GM23338 (cell line): ENCODE measurements at regions not wholly inside any gene's neighbourhood (a gene's known extent, or its start where the extent isn't known, plus 50 kb on each side); places are given as distances from the start of the nearest gene placed in this dataset.

Experiments used
- ATAC-seq: fragments of 200-7000 bp; cut with Tn5 transposase; 3 replicates; pipeline ENCODE4 v1.9.1; 2020
- DNase-seq: peaks from one replicate; pipeline ENCODE4 v3.0.0-alpha.2; 2015; ENCODE audit warnings: low spot score
- H2AFZ ChIP-seq: fragments of 200-600 bp; sonication (generic); 2 replicates; pipeline ENCODE4 v1.8.0; 2016; ENCODE audit warnings: antibody characterized with exemption, mild to moderate bottlenecking, moderate library complexity
- H3F3A ChIP-seq: fragments of 200-600 bp; sonication (generic); replicated peaks from 2 replicates; pipeline ENCODE4 v1.8.0; 2017; ENCODE audit warnings: antibody characterized with exemption, mixed run types, low read depth
- H3K27ac ChIP-seq: fragments of 200-600 bp; sonication (generic); 2 replicates; pipeline ENCODE4 v1.6.1; 2016; ENCODE audit warnings: low read depth
- H3K27me3 ChIP-seq: fragments of 200-600 bp; sonication (generic); 2 replicates; pipeline ENCODE4 v1.8.0; 2016; ENCODE audit warnings: mild to moderate bottlenecking, mixed run types, moderate library complexity; ENCODE audit not compliant: insufficient read depth
- H3K36me3 ChIP-seq: fragments of 200-600 bp; sonication (generic); 2 replicates; pipeline ENCODE4 v1.8.0; 2016; ENCODE audit warnings: mild to moderate bottlenecking; ENCODE audit not compliant: insufficient read depth
- H3K4me1 ChIP-seq: fragments of 200-600 bp; sonication (generic); 2 replicates; pipeline ENCODE4 v1.8.0; 2016; ENCODE audit warnings: mild to moderate bottlenecking, moderate library complexity; ENCODE audit not compliant: insufficient read depth
- H3K4me2 ChIP-seq: fragments of 200-600 bp; sonication (generic); 2 replicates; pipeline ENCODE4 v1.7.1; 2017; ENCODE audit warnings: mixed run types
- H3K4me3 ChIP-seq: fragments of 200-600 bp; sonication (generic); 2 replicates; pipeline ENCODE4 v1.6.1; 2016; ENCODE audit warnings: mixed run types
- H3K79me2 ChIP-seq: fragments of 200-600 bp; sonication (generic); replicated peaks from 2 replicates; pipeline ENCODE4 v1.8.0; 2017; ENCODE audit warnings: mild to moderate bottlenecking; ENCODE audit not compliant: insufficient read depth
- H3K9me2 ChIP-seq: fragments of 200-600 bp; sonication (generic); 2 replicates; pipeline ENCODE4 v1.8.0; 2017; ENCODE audit not compliant: insufficient read depth
- H4K20me1 ChIP-seq: fragments of 200-600 bp; sonication (generic); replicated peaks from 2 replicates; pipeline ENCODE4 v1.8.0; 2017; ENCODE audit warnings: mild to moderate bottlenecking; ENCODE audit not compliant: insufficient read depth
- H3K27ac Mint-ChIP-seq: 2 replicates; pipeline ENCODE4 v1.8.0; 2020; ENCODE audit warnings: inconsistent platforms, mild to moderate bottlenecking, moderate library complexity, mixed read lengths
- H3K27me3 Mint-ChIP-seq: 3 replicates; pipeline ENCODE4 v1.8.0; 2022; ENCODE audit warnings: low read depth, mild to moderate bottlenecking, moderate library complexity, mixed read lengths, inconsistent platforms; ENCODE audit not compliant: insufficient read depth, poor library complexity
- H3K36me3 Mint-ChIP-seq: 3 replicates; pipeline ENCODE4 v1.8.0; 2021; ENCODE audit warnings: low read depth, mild to moderate bottlenecking, inconsistent platforms, moderate library complexity, mixed read lengths
- H3K4me1 Mint-ChIP-seq: 3 replicates; pipeline ENCODE4 v1.8.0; 2020; ENCODE audit warnings: mild to moderate bottlenecking, inconsistent platforms, mixed read lengths
- H3K4me3 Mint-ChIP-seq: 3 replicates; pipeline ENCODE4 v1.8.0; 2021; ENCODE audit warnings: moderate library complexity, mild to moderate bottlenecking, inconsistent platforms, mixed read lengths
- H3K9me3 Mint-ChIP-seq: 3 replicates; pipeline ENCODE4 v1.8.0; 2020; ENCODE audit warnings: moderate library complexity, mild to moderate bottlenecking, inconsistent platforms, mixed read lengths
- EZH2phosphoT487 ChIP-seq: fragments of 200-600 bp; sonication (generic); IDR thresholded peaks from one replicate; pipeline ENCODE4 v1.8.1; 2018; ENCODE audit warnings: antibody characterized with exemption; ENCODE audit not compliant: unreplicated experiment
- JUNB ChIP-seq: IDR thresholded peaks from one replicate; pipeline ENCODE4 v1.6.1; 2016; ENCODE audit warnings: antibody characterized with exemption; ENCODE audit not compliant: unreplicated experiment
- STAT1 ChIP-seq: IDR thresholded peaks from one replicate; pipeline ENCODE4 v1.6.1; 2016; ENCODE audit warnings: antibody characterized with exemption; ENCODE audit not compliant: unreplicated experiment
- TF ChIP-seq, protein P1 (sequence below): IDR thresholded peaks from one replicate; pipeline ENCODE4 v1.6.1; 2018; ENCODE audit warnings: antibody characterized with exemption; ENCODE audit not compliant: unreplicated experiment
- TF ChIP-seq, protein P2 (sequence below): fragments of 250-450 bp; sonication (Bioruptor Pico); IDR thresholded peaks from 2 replicates; pipeline ENCODE4 v1.5.0; 2020; ENCODE audit warnings: mild to moderate bottlenecking, moderate library complexity
- TF ChIP-seq, protein P3 (sequence below), 2 experiments: fragments of 200-600 bp in 1 of 2; sonication (generic) in 1 of 2; conservative IDR thresholded peaks; 2 replicates each; pipeline versions ENCODE4 v1.5.1 to v1.6.1; 2016 to 2017; ENCODE audit warnings: antibody characterized with exemption in 2 of 2, low read depth in 2 of 2, mild to moderate bottlenecking in 2 of 2, moderate library complexity in 1 of 2
- TF ChIP-seq, protein P4 (sequence below): IDR thresholded peaks from 2 replicates; pipeline ENCODE4 v1.6.1; 2016; ENCODE audit warnings: antibody characterized with exemption

GRCh38 chr4:81881855-81882621 is 410.3 kb upstream of the RASGEF1B start:
- Histone ChIP-seq H3K9me2 (no peaks in the 10 kb centered on the region), H3K27ac (no peak overlapping the region), H3K4me3 (no peak overlapping the region), H3F3A (no peaks in the 10 kb centered on the region), H4K20me1 (no peaks in the 10 kb centered on the region), H2AFZ (no peak overlapping the region), H3K4me1 (no peaks in the 10 kb centered on the region), H3K27me3 (no peaks in the 10 kb centered on the region), H3K36me3 (no peaks in the 10 kb centered on the region), H3K79me2 (no peaks in the 10 kb centered on the region), H3K4me2 (no peak overlapping the region)
- Mint-ChIP-seq H3K4me1 (0 out of 3 replicates have a peak, but pooled peaks cover under 1% of the 10 kb centered on the region), H3K27me3 (no peaks in the 10 kb centered on the region), H3K4me3 (no peak overlapping the region), H3K9me3 (no peaks in the 10 kb centered on the region; the same call in 2 of the 3 replicates), H3K36me3 (no peaks in the 10 kb centered on the region), H3K27ac (no peak overlapping the region)
- DNase-seq: no peak
- ATAC-seq: no peak
- TF ChIP-seq STAT1: no peak
- TF ChIP-seq, protein P1, sequence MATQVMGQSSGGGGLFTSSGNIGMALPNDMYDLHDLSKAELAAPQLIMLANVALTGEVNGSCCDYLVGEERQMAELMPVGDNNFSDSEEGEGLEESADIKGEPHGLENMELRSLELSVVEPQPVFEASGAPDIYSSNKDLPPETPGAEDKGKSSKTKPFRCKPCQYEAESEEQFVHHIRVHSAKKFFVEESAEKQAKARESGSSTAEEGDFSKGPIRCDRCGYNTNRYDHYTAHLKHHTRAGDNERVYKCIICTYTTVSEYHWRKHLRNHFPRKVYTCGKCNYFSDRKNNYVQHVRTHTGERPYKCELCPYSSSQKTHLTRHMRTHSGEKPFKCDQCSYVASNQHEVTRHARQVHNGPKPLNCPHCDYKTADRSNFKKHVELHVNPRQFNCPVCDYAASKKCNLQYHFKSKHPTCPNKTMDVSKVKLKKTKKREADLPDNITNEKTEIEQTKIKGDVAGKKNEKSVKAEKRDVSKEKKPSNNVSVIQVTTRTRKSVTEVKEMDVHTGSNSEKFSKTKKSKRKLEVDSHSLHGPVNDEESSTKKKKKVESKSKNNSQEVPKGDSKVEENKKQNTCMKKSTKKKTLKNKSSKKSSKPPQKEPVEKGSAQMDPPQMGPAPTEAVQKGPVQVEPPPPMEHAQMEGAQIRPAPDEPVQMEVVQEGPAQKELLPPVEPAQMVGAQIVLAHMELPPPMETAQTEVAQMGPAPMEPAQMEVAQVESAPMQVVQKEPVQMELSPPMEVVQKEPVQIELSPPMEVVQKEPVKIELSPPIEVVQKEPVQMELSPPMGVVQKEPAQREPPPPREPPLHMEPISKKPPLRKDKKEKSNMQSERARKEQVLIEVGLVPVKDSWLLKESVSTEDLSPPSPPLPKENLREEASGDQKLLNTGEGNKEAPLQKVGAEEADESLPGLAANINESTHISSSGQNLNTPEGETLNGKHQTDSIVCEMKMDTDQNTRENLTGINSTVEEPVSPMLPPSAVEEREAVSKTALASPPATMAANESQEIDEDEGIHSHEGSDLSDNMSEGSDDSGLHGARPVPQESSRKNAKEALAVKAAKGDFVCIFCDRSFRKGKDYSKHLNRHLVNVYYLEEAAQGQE: no peak

GRCh38 chr4:81876106-81876505 is 404.4 kb upstream of the RASGEF1B start:
- Histone ChIP-seq H3K27ac (no peak overlapping the region), H4K20me1 (no peaks in the 10 kb centered on the region), H3K9me2 (no peaks in the 10 kb centered on the region), H3K27me3 (no peaks in the 10 kb centered on the region), H3K4me2 (0 out of 2 replicates have a peak overlapping the region, but pooled peaks have one; percentile 19), H3F3A (no peaks in the 10 kb centered on the region), H3K79me2 (no peaks in the 10 kb centered on the region), H3K4me1 (peaks cover 26% of the 10 kb centered on the region), H2AFZ (no peak overlapping the region), H3K36me3 (no peaks in the 10 kb centered on the region), H3K4me3 (no peak overlapping the region)
- Mint-ChIP-seq H3K27me3 (no peaks in the 10 kb centered on the region), H3K36me3 (peaks cover 8% of the 10 kb centered on the region), H3K4me3 (no peak overlapping the region), H3K9me3 (peaks cover 15% of the 10 kb centered on the region), H3K4me1 (peaks cover 29% of the 10 kb centered on the region), H3K27ac (0 out of 2 replicates have a peak overlapping the region, but pooled peaks have one; percentile 91)
- TF ChIP-seq EZH2phosphoT487 (no peak), STAT1 (no peak), JUNB (no peak)
- TF ChIP-seq, protein P2, sequence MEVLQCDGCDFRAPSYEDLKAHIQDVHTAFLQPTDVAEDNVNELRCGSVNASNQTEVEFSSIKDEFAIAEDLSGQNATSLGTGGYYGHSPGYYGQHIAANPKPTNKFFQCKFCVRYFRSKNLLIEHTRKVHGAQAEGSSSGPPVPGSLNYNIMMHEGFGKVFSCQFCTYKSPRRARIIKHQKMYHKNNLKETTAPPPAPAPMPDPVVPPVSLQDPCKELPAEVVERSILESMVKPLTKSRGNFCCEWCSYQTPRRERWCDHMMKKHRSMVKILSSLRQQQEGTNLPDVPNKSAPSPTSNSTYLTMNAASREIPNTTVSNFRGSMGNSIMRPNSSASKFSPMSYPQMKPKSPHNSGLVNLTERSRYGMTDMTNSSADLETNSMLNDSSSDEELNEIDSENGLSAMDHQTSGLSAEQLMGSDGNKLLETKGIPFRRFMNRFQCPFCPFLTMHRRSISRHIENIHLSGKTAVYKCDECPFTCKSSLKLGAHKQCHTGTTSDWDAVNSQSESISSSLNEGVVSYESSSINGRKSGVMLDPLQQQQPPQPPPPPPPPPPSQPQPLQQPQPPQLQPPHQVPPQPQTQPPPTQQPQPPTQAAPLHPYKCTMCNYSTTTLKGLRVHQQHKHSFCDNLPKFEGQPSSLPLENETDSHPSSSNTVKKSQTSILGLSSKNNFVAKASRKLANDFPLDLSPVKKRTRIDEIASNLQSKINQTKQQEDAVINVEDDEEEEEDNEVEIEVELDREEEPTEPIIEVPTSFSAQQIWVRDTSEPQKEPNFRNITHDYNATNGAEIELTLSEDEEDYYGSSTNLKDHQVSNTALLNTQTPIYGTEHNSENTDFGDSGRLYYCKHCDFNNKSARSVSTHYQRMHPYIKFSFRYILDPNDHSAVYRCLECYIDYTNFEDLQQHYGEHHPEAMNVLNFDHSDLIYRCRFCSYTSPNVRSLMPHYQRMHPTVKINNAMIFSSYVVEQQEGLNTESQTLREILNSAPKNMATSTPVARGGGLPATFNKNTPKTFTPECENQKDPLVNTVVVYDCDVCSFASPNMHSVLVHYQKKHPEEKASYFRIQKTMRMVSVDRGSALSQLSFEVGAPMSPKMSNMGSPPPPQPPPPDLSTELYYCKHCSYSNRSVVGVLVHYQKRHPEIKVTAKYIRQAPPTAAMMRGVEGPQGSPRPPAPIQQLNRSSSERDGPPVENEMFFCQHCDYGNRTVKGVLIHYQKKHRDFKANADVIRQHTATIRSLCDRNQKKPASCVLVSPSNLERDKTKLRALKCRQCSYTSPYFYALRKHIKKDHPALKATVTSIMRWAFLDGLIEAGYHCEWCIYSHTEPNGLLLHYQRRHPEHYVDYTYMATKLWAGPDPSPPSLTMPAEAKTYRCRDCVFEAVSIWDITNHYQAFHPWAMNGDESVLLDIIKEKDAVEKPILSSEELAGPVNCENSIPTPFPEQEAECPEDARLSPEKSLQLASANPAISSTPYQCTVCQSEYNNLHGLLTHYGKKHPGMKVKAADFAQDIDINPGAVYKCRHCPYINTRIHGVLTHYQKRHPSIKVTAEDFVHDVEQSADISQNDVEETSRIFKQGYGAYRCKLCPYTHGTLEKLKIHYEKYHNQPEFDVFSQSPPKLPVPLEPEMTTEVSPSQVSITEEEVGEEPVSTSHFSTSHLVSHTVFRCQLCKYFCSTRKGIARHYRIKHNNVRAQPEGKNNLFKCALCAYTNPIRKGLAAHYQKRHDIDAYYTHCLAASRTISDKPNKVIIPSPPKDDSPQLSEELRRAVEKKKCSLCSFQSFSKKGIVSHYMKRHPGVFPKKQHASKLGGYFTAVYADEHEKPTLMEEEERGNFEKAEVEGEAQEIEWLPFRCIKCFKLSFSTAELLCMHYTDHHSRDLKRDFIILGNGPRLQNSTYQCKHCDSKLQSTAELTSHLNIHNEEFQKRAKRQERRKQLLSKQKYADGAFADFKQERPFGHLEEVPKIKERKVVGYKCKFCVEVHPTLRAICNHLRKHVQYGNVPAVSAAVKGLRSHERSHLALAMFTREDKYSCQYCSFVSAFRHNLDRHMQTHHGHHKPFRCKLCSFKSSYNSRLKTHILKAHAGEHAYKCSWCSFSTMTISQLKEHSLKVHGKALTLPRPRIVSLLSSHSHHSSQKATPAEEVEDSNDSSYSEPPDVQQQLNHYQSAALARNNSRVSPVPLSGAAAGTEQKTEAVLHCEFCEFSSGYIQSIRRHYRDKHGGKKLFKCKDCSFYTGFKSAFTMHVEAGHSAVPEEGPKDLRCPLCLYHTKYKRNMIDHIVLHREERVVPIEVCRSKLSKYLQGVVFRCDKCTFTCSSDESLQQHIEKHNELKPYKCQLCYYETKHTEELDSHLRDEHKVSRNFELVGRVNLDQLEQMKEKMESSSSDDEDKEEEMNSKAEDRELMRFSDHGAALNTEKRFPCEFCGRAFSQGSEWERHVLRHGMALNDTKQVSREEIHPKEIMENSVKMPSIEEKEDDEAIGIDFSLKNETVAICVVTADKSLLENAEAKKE (CRISPR knock-in tag): no peak
- TF ChIP-seq, protein P3, sequence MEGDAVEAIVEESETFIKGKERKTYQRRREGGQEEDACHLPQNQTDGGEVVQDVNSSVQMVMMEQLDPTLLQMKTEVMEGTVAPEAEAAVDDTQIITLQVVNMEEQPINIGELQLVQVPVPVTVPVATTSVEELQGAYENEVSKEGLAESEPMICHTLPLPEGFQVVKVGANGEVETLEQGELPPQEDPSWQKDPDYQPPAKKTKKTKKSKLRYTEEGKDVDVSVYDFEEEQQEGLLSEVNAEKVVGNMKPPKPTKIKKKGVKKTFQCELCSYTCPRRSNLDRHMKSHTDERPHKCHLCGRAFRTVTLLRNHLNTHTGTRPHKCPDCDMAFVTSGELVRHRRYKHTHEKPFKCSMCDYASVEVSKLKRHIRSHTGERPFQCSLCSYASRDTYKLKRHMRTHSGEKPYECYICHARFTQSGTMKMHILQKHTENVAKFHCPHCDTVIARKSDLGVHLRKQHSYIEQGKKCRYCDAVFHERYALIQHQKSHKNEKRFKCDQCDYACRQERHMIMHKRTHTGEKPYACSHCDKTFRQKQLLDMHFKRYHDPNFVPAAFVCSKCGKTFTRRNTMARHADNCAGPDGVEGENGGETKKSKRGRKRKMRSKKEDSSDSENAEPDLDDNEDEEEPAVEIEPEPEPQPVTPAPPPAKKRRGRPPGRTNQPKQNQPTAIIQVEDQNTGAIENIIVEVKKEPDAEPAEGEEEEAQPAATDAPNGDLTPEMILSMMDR (conservative IDR thresholded peaks at IDR 0.05; ENCODE audit: low read depth in 2 of 2): no peak
- TF ChIP-seq, protein P4, sequence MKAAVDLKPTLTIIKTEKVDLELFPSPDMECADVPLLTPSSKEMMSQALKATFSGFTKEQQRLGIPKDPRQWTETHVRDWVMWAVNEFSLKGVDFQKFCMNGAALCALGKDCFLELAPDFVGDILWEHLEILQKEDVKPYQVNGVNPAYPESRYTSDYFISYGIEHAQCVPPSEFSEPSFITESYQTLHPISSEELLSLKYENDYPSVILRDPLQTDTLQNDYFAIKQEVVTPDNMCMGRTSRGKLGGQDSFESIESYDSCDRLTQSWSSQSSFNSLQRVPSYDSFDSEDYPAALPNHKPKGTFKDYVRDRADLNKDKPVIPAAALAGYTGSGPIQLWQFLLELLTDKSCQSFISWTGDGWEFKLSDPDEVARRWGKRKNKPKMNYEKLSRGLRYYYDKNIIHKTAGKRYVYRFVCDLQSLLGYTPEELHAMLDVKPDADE: no peak
- DNase-seq (peak; percentile 13), ATAC-seq (peak; percentile 51)
